GM19043 (cell line): ENCODE measurements at regions not wholly inside any gene's neighbourhood (a gene's known extent, or its start where the extent isn't known, plus 50 kb on each side); places are given as distances from the start of the nearest gene placed in this dataset.

ENCODE experiments used
- ATAC-seq: cut with Tn5 transposase; IDR thresholded peaks from one replicate; pipeline ENCODE4 v1.9.1; 2021; ENCODE audit warnings: low read depth; ENCODE audit not compliant: unreplicated experiment

DNA sequence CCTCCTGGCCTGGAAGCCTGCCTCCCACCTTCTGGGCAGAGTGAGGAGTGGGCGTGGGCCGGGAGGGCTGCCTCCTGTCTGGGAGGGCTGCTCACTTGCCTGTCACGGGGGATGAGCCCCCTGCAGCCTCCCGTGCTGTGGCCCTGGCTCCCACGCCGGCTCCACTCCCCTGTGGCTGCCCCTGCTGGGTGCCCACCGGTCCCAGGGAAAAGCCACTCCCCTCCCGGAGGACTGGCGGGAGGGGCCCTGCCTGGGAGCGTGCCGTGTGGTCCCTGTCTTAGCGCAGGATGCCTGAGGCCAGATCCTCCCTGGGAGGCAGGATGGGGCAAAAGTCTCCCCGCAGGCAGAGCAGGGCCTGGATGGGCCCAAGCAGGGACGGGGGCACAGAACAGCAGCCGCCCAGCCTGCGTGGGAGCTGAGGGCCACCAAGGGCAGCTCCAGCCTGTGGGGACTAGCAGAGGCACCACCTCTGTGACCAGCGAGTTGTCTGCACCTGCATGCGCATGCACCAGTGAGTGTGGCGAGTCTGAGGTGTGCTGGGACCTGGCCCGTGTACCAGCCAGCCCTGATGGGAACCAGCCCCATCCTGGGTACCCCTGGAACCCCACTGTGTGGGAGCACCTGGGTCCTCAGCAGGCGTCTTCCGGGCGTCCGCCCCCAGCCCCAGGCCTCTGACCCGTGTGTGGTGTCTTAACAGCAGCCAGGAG, 339.9 kb downstream of the SEC14L1 start:
- no peak for ATAC-seq

DNA sequence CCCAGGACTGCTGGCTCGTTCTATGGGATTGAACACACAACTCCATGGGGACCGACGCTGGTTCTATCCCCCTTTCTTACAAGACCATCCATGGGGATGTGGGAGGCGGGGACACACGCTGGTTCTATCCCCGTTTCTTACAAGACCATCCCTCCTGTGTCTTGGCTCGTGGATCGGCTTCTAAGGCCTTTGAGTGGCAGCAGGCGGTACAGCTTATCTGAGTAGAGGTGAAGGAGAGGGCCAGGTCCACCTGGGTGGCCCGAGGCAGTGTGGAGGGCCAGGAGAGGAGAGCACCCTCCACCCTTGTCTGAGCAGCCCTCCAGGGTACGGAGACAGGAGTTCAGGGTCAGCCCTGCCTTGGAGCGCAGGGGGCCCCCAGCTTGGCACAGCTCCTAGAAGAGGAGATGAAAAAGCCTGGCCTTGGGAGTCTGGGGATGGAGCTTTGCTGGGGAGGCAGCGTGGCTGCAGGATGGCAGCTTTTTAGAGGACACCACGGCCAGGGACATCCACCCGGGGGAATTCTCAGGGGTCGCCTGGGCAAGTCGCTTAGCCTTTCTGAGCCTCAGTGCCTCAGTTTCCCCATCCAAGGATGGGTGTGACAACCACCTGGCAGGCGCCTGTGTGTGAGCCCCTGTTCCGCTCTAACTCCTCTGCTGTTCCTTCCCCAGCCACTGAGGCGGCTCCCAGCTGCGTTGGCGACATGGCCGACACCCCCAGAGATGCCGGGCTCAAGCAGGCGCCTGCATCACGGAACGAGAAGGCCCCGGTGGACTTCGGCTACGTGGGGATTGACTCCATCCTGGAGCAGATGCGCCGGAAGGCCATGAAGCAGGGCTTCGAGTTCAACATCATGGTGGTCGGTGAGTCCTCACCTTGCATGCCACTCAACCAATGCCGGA, 341.0 kb downstream of the SEC14L1 start:
- no peak for ATAC-seq

DNA sequence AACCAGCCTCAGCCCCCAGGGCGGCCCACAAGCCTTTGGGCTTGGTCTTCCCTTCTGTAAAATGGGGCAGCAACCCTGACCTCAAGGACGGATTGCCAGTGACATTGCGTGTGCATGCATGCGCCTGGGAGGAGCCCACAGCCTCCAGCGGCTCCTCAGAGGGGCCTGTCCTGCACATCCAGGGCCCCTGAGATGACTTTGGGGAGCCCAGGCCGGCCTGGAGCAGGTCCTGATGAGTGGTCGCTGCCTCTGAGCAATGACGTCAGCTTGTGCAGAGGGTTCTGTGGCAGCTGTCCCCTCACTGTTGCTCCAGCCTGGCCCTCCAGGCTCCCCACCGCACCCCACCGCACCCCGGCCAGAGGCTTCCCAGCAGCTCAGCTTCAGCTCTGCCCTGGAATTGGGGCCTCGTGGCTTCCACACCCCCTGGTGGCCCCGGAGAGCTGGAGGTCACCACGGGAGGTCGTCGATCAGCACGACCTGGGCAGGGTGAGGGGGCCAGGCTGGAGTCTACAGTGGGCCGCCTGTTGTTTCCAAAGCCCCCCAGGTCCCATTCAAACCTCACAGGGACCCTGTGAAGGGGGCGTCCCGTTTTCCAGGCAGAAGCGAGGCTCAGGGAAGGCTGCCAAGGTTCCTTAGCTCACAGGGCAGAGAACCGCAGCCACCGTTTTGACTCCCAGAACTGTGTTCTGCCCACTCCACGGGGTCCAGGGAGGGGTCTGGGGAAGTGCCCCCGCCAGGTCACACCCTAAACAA, 341.8 kb downstream of the SEC14L1 start:
- no peak for ATAC-seq

DNA sequence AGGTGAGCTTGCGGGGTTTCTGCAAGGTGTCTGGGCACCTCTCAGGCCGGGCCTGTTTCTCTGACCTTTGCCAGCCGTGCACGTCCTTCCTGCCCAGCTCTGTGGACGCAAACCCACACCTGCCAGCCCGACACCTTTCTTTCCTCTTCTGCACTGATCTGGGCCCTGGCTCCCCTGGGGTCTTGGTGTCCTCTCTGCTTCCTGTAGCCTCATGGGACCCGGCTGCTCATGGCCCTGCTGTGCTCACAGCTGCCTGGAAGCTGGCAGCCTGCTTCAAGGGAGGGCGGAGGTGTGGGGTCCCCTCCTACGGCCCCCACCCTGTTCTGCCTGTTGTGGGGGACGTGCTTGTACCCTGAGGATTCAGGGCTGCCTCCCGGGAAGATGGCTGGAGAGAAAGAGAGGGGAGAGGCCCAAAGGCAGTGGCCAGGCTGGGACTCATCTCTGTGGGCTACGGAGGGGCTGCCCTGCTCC, 342.4 kb downstream of the SEC14L1 start:
- no peak for ATAC-seq

DNA sequence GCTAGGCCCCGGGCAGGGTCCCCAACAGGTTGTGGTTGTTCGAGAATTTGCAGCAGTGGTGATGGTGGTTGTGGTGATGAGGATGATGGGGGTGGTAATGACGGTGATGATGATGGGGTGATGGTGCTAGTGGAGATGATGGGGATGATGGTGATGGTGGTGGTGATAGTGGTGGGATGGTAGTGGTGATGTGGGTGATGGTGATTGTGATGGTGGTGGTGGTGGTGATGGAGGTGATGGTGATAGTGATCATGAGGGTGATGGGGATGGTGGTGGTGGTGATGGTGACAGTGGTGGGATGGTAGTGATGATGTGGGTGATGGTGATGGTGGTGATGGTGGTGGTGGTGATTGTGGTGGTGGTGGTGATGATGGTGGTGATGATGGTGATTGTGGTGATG, 343.3 kb downstream of the SEC14L1 start:
- ATAC-seq: no peak

DNA sequence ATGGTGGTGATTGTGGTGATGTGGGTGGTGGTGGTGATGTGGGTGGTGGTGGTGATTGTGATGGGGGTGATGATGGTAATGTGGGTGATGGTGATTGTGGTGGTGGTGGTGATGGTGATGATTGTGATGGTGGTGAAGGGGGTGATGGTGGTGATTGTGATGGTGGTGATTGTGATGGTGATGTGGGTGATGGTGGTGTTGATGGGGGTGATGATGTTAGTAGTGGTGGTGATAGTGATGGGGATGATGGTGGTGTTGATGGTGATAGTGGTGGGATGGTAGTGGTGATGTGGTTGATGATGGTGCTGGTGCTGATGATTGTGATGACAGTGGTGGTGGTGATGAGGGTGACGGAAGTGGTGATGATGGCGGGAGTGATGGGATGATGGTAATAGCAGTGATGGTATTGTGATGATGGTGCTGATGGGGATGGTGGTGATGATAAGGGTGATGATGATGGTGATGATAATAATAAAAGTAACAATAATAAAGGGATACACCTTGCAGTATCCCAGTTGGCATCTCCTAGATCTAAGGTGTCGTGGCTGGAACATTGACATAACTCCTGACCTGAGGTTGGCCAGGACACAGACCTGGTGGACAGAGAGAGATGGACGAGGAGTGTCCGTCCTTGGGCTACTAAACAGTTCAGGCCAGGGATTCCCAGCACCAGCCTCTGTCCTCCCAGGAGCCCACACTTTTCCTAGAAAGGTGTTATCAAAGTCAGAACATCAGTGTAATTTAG, 344.5 kb downstream of the SEC14L1 start:
- ATAC-seq: no peak

DNA sequence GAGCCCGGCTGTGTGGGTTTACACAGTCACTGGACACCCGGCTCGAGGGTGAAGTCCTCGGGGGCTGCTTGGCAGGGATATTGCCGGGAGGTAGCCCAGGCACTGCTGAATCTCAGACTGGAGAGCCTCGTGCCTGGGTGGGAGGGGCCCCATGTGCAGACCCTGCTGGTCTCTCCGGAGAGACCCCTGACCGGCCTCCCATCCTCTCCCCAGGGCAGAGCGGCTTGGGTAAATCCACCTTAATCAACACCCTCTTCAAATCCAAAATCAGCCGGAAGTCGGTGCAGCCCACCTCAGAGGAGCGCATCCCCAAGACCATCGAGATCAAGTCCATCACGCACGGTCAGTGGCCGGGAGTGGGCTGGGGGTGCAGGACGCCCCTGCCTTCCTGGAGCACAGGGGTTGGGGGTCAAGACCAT, 346.5 kb downstream of the SEC14L1 start:
- no peak for ATAC-seq

DNA sequence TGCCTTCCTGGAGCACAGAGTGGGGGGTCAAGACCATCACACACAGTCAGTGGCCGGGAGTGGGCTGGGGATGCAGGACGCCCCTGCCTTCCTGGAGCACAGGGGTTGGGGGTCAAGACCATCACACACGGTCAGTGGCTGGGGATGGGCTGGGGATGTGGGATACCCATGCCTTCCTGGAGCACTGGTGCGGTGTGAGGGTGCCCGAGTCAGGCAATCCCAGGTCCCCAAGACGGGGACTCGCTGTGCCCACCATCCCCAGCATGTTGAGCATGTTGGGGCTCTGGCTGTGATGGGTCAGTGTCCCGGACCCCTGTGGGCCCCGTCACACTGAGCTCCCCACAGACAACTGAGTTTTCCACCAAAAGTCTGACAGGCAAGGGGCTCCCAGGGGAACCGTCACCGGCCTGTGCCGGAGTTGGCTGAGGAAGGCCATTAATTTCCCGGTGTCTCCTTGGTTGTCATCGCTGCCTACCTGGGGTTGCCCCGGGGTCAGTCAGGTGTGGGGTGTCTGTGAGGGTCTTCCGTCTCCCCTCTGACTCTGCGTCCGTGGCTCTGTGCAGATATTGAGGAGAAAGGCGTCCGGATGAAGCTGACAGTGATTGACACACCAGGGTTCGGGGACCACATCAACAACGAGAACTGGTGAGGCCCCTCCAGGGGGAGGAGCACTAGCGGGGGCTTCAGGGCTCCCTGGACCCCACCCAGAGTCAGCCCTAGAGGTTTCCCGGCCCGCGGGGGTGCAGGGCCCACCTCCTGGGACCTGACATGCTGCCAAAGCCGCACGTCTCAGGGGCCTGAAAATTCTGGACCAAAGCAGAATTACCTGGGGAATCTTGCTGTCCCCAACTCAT, 347.1 kb downstream of the SEC14L1 start:
- ATAC-seq: no peak

DNA sequence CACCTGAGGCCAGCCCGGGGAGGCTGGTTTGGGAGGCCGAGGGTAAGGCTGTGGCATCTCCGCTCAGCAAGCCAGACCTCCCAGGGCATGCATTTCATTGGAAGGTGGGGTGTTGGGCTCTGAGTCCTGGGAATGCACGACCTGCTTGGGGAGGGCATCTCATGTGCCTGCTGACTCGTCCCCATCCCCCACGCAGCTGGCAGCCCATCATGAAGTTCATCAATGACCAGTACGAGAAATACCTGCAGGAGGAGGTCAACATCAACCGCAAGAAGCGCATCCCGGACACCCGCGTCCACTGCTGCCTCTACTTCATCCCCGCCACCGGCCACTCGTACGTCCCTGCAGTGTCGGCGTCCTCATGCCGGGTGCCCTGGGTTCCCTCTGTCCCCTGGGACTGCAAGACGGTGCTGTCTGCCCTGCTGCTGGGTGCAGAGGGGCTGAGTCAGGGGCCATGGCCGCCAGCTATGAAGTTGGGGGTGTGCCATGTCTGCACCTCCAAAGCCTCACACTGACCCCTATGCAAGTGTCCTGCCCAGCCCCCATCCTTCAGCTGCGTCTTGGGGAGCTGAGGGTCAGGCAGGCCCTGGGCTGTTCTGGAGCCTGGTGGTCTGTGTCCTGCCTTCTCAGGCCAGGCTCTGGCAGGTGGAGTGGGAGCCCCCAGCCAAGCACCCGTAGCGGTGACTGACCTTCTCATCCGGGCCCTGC, 347.9 kb downstream of the SEC14L1 start:
- no peak for ATAC-seq

DNA sequence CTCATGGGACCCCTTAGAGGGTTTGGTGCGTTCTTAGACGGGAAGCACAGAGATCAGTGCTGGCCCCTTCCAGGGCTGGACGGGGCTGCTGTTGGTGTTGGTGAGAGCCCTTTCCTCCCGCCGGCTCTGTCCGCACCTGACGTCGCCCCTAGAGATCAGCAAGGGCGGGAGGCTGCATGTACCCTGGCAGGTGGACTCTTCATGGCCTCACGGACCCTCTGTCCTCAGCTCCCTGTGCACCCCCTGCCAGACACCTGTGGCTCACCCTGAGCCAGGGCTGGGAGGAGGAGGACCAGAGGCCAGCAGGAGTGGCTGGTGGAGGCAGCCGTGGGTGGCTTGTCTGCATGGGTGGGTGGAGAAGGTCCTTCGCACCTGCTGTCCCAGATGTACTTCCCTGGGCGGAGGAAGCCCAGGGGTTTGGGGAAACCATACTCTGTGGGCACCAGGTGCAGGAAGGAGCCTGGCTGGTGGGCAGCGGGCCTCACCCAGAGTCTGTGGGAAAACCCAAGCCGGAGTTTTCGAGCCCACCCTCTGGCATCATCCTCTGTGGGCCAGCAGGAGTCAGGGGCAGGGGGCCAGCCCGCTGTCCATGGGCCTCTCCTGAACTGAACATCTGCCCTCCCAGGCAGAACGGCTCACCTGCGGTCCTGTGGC, 348.6 kb downstream of the SEC14L1 start:
- ATAC-seq: no peak

DNA sequence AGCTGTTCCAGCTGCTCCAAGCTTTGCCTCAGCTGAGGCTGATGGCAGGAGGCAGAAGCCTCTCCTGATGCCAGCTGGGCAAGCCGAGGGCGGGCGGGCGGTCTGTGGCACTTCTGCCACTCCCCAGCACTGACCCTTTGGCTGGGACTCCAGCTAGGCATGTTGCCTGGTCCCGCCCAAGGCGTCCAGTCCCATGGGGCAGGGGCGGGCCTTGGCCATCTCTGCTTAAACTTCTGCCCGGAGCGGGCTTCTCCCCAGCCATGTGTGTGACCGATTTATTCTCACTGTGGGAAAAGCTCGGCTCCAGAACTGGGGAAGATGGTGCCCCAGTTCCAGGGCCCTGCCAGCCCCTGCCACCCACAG, 349.1 kb downstream of the SEC14L1 start:
- ATAC-seq: no peak

DNA sequence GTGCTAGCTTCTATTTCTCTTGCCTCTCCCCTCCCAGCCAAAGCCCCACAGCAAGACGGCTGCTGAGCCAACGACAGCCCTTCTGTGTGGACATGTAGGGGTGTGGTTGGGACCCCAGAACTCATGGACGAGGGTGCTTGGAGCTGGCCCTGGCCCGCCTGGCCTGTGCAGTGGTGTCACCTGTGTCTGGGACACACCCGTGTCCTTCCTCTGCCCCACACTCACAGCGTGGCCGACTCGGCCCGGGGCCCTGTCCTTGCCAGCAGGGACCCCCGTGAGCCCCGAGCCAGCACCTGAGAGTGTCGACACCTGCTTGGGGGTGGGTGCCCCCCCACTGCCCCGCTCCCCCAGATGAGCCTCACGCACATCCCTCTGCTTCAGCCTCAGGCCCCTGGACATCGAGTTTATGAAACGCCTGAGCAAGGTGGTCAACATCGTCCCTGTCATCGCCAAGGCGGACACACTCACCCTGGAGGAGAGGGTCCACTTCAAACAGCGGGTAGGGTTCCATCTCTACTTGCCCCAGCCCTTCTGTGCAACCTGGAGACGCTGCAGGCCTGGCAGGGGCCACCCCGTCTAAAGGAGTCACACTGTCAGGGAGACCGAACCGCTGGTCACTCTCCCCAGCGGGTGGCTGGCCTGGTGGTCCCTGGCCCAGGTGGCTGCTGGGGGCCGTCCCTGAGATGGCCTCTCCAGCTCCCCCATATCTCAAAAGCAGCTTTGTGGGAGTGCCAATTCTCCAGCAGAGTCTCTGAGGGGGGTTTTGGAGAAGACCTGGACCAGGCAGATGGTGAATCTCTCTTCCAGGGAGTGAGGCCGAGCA, 349.8 kb downstream of the SEC14L1 start:
- no peak for ATAC-seq

DNA sequence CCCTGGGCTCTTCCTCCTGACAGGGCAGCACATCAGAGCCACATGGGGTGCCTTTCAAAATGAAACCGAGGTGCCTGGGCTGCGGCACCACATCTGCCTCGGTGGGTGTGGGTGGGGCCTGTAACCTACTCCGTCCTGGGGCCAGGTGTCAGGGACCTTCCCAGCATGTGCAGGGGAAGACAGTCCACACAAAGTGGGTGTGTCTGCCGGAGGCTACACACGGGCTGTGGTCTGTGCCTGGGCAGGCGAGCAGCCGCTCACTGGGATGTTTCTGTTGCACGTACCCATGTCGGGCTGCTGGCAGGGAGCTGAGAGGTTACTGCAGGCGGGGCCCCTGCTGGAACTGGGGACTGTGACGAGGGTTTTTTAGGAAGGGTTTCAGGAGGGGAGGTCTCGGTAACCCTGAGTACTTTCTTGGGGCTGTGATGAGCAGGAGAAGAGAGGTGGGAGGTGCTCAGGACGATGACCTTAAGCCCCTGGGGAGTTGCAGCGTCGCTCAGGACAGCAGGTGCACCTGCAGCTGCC, 351.2 kb downstream of the SEC14L1 start:
- ATAC-seq: no peak

DNA sequence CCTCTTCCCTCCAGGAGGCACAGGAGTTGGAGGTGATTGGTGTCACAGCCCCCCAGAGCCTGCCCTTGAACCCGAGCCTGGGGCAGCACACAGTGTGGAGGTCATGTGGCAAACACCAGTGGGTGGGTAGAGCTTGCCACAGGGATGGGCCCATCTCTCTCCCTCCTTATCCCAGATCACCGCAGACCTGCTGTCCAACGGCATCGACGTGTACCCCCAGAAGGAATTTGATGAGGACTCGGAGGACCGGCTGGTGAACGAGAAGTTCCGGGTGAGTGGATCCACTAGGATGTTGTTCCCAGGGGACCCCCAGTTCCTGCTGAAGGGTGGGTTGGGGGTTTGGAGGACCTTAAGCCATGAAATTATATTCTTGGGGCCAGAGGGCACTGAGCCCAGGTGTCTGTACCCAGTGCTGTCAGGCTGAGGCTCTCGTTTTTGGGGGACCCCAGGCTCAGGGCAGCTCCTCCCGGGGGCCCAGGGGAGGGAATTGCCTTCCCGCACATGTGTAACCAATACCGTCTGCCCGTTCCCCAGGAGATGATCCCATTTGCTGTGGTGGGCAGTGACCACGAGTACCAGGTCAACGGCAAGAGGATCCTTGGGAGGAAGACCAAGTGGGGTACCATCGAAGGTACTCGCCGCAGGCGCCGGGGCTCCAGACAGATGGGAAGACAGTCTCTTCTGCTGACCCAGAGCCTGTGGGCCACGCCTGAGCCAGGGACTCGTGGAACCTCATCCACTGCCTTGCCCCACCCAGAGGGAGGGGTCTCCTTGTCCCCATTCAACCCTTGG, 351.9 kb downstream of the SEC14L1 start:
- no peak for ATAC-seq

DNA sequence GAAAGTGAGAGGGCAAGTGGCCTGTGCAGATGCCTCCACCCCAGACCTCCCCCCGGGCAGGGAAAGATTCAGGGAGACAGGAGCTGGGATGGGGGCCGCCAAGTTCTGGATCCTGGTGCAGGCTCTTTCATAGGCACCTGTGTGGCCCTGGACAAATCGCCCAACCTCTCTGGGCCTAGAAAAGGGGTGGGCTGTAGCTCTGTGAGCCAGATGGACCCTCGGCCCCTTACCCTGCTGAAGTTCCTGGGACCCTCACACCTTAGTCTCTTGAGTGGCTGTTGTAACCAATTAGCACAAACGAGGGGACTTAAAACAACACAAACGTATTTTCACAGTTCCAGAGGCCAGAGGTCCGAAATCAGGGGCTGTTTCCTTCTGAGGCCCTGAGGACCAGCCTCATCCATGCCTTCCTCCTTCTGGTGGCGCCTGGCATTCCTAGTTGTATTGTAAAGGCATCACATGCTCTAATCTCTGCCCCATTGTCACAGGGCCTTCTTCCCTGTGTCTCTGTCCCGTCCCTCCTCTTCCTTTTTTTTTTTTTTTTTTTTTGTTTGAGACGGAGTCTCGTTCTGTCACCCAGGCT, 352.6 kb downstream of the SEC14L1 start:
- ATAC-seq: no peak
